ENCODE measurements at regions not wholly inside any gene's neighbourhood (a gene's known extent, or its start where the extent isn't known, plus 50 kb on each side); places are given as distances from the start of the nearest gene placed in this dataset.

GRCh38 chr5:82821846-82822633 is 255.2 kb downstream of the TMEM167A start:
- H3K4me1 Mint-ChIP-seq (ENCODE audit: low read depth), result no peaks in the 10 kb centered on the region
- H3K27me3 Mint-ChIP-seq, result no peaks in the 10 kb centered on the region
- no peak overlapping the region for H3K4me3 Mint-ChIP-seq
- no peaks in the 10 kb centered on the region for H3K36me3 Mint-ChIP-seq
- H3K27ac Mint-ChIP-seq, result no peak overlapping the region
- H3K9me3 Mint-ChIP-seq (ENCODE audit: low read depth), result no peaks in the 10 kb centered on the region

GRCh38 chr5:82820961-82821845 is 256.0 kb downstream of the TMEM167A start:
- Mint-ChIP-seq H3K4me1 (ENCODE audit: low read depth) (no peaks in the 10 kb centered on the region), H3K9me3 (ENCODE audit: low read depth) (no peaks in the 10 kb centered on the region), H3K36me3 (no peaks in the 10 kb centered on the region), H3K27me3 (no peaks in the 10 kb centered on the region), H3K27ac (no peak overlapping the region), H3K4me3 (no peak overlapping the region)

- H3K4me3 Mint-ChIP-seq, result no peak overlapping the region
Observed at GRCh38 chr5:82820188-82820587, 257.0 kb downstream of the TMEM167A start.

GRCh38 chr5:82817897-82818676 is 259.1 kb downstream of the TMEM167A start:
- H3K4me1 Mint-ChIP-seq (ENCODE audit: low read depth), result no peaks in the 10 kb centered on the region
- no peak overlapping the region for H3K4me3 Mint-ChIP-seq
- no peaks in the 10 kb centered on the region for H3K27me3 Mint-ChIP-seq
- H3K36me3 Mint-ChIP-seq, result no peaks in the 10 kb centered on the region
- no peak overlapping the region for H3K27ac Mint-ChIP-seq
- no peaks in the 10 kb centered on the region for H3K9me3 Mint-ChIP-seq (ENCODE audit: low read depth)

More at GRCh38 chr5:82820188-82820587, 257.0 kb downstream of the TMEM167A start:
- Mint-ChIP-seq H3K9me3 (ENCODE audit: low read depth) (no peaks in the 10 kb centered on the region), H3K27ac (no peak overlapping the region), H3K27me3 (no peaks in the 10 kb centered on the region), H3K36me3 (no peaks in the 10 kb centered on the region), H3K4me1 (ENCODE audit: low read depth) (no peaks in the 10 kb centered on the region)

- no peaks in the 10 kb centered on the region for H3K9me3 Mint-ChIP-seq (ENCODE audit: low read depth)
- no peaks in the 10 kb centered on the region for H3K27me3 Mint-ChIP-seq
- no peak overlapping the region for H3K27ac Mint-ChIP-seq
- H3K4me1 Mint-ChIP-seq (ENCODE audit: low read depth), result no peaks in the 10 kb centered on the region
- no peak overlapping the region for H3K4me3 Mint-ChIP-seq
- H3K36me3 Mint-ChIP-seq, result no peaks in the 10 kb centered on the region
Observed at GRCh38 chr5:82816926-82817325, 260.3 kb downstream of the TMEM167A start.

- Mint-ChIP-seq H3K27ac (no peak overlapping the region), H3K4me1 (ENCODE audit: low read depth) (no peaks in the 10 kb centered on the region), H3K9me3 (ENCODE audit: low read depth) (no peaks in the 10 kb centered on the region), H3K36me3 (no peaks in the 10 kb centered on the region), H3K27me3 (no peaks in the 10 kb centered on the region), H3K4me3 (no peak overlapping the region)
Observed at GRCh38 chr5:82815871-82816270, 261.3 kb downstream of the TMEM167A start.

- Mint-ChIP-seq H3K4me3 (no peak overlapping the region), H3K27me3 (no peaks in the 10 kb centered on the region), H3K27ac (no peak overlapping the region), H3K9me3 (ENCODE audit: low read depth) (no peaks in the 10 kb centered on the region), H3K36me3 (no peaks in the 10 kb centered on the region), H3K4me1 (ENCODE audit: low read depth) (no peaks in the 10 kb centered on the region)
Observed at GRCh38 chr5:82813861-82814260, 263.3 kb downstream of the TMEM167A start.

GRCh38 chr5:82812575-82812974 is 264.6 kb downstream of the TMEM167A start:
- H3K9me3 Mint-ChIP-seq (ENCODE audit: low read depth), result no peaks in the 10 kb centered on the region
- H3K27ac Mint-ChIP-seq, result no peak overlapping the region
- no peaks in the 10 kb centered on the region for H3K4me1 Mint-ChIP-seq (ENCODE audit: low read depth)
- H3K36me3 Mint-ChIP-seq, result no peaks in the 10 kb centered on the region
- no peaks in the 10 kb centered on the region for H3K27me3 Mint-ChIP-seq
- no peak overlapping the region for H3K4me3 Mint-ChIP-seq

GRCh38 chr5:82811490-82811889 is 265.7 kb downstream of the TMEM167A start:
- Mint-ChIP-seq H3K36me3 (no peaks in the 10 kb centered on the region), H3K4me3 (no peak overlapping the region), H3K9me3 (ENCODE audit: low read depth) (no peaks in the 10 kb centered on the region), H3K27me3 (no peaks in the 10 kb centered on the region), H3K27ac (no peak overlapping the region), H3K4me1 (ENCODE audit: low read depth) (no peaks in the 10 kb centered on the region)

- H3K4me1 Mint-ChIP-seq (ENCODE audit: low read depth), result no peaks in the 10 kb centered on the region
- H3K27ac Mint-ChIP-seq, result no peak overlapping the region
- no peak overlapping the region for H3K4me3 Mint-ChIP-seq
- H3K36me3 Mint-ChIP-seq, result no peaks in the 10 kb centered on the region
- H3K9me3 Mint-ChIP-seq (ENCODE audit: low read depth), result no peaks in the 10 kb centered on the region
- H3K27me3 Mint-ChIP-seq, result no peaks in the 10 kb centered on the region
Observed at GRCh38 chr5:82809420-82810143, 267.6 kb downstream of the TMEM167A start.

GRCh38 chr5:82808960-82809359 is 268.2 kb downstream of the TMEM167A start:
- Mint-ChIP-seq H3K9me3 (ENCODE audit: low read depth) (no peaks in the 10 kb centered on the region), H3K27me3 (no peaks in the 10 kb centered on the region), H3K36me3 (no peaks in the 10 kb centered on the region), H3K27ac (no peak overlapping the region), H3K4me1 (ENCODE audit: low read depth) (no peaks in the 10 kb centered on the region), H3K4me3 (no peak overlapping the region)

- H3K9me3 Mint-ChIP-seq (ENCODE audit: low read depth), result no peaks in the 10 kb centered on the region
- no peak overlapping the region for H3K27ac Mint-ChIP-seq
- H3K4me3 Mint-ChIP-seq, result no peak overlapping the region
- no peaks in the 10 kb centered on the region for H3K27me3 Mint-ChIP-seq
- H3K36me3 Mint-ChIP-seq, result no peaks in the 10 kb centered on the region
- no peaks in the 10 kb centered on the region for H3K4me1 Mint-ChIP-seq (ENCODE audit: low read depth)
Observed at GRCh38 chr5:82807021-82807420, 270.2 kb downstream of the TMEM167A start.

- Mint-ChIP-seq H3K9me3 (ENCODE audit: low read depth) (no peaks in the 10 kb centered on the region), H3K4me3 (no peak overlapping the region), H3K4me1 (ENCODE audit: low read depth) (no peaks in the 10 kb centered on the region), H3K36me3 (no peaks in the 10 kb centered on the region), H3K27ac (no peak overlapping the region), H3K27me3 (no peaks in the 10 kb centered on the region)
Observed at GRCh38 chr5:82806513-82806912, 270.7 kb downstream of the TMEM167A start.

- H3K27me3 Mint-ChIP-seq, result no peaks in the 10 kb centered on the region
- no peaks in the 10 kb centered on the region for H3K4me1 Mint-ChIP-seq (ENCODE audit: low read depth)
- H3K27ac Mint-ChIP-seq, result no peak overlapping the region
- no peaks in the 10 kb centered on the region for H3K9me3 Mint-ChIP-seq (ENCODE audit: low read depth)
- H3K36me3 Mint-ChIP-seq, result no peaks in the 10 kb centered on the region
- H3K4me3 Mint-ChIP-seq, result no peak overlapping the region
Observed at GRCh38 chr5:82804155-82804690, 273.0 kb downstream of the TMEM167A start.

Measured in activated naive CD8-positive, alpha-beta T cell (primary cell).